HG03196 (cell line): ENCODE measurements at regions not wholly inside any gene's neighbourhood (a gene's known extent, or its start where the extent isn't known, plus 50 kb on each side); places are given as distances from the start of the nearest gene placed in this dataset.
"Not testable (repeated sequence)": the region's sequence is repeated elsewhere in the genome, so short reads cannot be mapped to it uniquely, and the experiment has no call there.

ENCODE experiments used
- ATAC-seq: cut with Tn5 transposase; IDR thresholded peaks from one replicate; pipeline ENCODE4 v1.9.1; 2021; ENCODE audit not compliant: unreplicated experiment

DNA sequence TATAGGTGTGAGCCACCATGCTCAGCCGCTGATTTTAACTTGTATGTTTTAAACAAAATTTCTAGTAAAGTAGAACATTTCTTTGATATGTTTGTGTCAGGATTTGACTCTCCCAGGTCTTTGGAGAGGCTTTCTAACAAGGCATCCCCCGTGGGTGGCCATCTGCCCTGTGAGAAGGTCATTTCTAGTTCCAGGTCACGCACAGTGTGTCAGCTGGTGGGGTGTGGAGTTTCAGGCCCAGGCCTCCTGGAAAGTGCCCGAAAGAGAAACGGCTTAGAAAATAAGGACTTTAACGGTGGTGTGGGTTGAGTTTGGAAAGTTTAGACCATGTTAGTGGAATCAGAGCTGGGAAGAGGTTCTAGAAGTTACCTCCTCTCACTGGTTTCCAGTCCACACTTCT lies 61.0 kb downstream of the SPDYE17 start:
- ATAC-seq: not testable (repeated sequence)

DNA sequence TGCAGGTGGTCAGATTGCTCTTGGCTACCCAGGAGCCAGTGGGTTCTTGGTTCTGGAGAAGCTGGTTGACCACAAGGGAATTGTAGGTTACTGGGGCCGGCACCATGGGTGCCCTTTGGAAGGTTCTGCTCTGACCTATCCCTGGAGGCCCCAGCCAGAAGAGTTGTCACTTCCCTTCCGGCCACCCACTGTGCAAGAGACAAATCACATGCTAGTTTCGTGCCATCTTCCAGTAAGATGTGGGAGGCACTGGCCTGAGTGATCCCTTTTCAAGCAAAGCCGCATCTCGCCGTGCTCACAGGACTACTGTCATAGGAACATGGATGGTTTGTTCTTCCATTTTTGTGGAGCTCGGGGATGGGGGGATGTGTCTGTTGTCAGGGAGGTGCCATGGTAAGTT lies 62.3 kb downstream of the SPDYE17 start:
- ATAC-seq: not testable (repeated sequence)

DNA sequence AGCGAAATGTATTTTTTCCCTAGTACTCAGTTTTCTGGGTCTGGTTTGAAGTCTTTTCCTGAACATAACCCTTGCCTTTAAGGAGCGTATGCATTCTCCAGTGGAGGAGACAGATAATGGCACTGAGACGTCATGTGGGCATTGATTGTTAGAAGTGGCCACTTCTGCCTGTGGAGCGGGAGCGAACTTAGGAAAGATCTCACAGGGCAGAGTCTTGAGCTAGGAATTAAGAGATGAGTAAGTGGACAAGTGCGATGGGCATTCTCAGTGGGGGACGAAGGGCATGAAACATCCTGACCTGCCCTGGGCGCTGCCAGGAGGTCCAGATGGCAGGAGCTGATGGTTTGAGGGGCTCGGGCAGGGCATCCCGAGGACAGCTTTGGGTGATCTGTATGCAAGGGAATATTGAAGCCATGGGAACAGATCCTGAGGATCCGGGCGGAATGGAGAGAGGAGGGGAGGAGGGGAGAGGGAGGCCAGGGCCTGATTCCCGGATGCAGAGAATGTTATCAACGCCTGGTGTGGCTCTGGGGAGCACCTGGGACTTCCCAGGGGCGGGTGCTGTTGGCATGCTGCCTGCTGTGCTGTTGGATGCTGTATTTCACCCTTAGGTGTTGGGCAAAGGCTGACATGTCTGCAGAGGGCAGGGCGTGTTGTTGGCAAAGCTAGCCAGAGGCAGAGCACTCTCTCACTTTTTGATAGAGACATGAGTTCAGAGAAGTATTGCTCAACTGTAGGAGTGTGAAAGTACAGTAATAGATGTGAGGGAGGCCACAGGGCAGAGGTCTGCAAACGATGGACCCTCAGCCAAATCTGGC lies 66.2 kb downstream of the SPDYE17 start:
- ATAC-seq: not testable (repeated sequence)

DNA sequence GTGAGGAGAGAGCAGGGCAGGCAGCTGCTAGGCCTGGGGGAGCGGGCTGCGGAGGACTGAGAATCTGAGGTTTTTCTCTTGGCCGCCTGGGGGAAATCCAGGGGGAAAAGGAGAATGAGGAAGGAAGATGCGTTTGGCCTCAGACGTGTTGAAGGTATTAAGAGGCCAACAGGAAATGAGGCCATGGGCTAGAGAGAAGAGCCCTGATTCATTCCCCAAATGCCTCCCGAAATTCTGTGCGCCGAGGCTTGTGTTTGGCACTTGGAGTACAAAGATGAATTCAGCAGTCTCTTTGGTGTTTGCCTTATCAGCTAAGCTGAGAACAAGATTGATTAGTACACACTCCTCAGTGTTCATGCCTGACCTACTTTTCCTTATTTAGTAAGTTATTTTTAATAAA lies 68.1 kb downstream of the SPDYE17 start:
- not testable (repeated sequence) for ATAC-seq

DNA sequence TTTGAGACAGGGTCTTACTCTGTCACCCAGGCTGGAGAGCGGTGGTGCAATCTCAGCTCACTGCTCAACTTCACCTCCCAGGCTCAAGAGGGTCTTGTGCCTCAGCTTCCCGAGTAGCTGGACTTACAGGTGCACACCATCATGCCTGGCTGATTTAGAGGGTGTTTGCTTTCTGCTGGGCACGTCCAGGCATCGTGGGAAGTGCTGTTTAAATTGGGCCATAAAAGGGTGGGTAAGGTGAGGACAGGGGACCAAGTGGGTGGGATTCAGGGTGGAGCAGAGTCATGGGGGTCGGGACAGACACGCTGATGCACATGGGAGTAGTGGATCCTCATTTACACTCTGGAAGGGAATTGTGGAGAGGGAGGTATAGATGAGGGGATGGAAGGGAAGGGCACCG lies 69.1 kb downstream of the SPDYE17 start:
- not testable (repeated sequence) for ATAC-seq

DNA sequence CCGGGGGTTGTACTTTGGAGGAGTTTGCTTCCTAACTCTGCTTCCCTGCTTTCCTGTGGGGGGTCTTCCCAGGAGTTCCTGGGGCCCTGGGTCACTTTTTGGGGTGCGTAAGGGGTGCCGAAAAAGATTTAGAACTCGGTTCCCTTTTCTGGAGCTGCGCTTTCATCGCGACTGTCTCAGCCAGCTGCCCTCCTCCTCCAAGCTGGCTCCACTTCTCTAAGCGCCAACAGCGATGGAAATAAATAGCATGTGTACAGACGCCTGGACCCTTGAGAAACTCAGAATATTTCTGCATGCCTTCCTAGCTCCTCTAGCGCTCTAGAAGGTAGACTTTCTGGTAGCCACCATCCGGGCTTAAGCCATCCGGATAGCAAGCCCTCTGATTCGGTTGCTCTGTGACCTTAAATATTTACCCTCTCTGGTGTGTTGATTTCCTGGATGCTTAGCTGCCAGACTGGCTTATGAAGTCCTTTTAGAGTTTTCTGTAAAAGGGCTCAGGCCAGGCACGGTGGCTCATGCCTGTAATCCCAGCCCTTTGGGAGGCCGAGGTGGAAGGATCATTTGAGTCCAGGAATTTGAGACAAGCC lies 71.7 kb downstream of the SPDYE17 start:
- ATAC-seq: not testable (repeated sequence)

DNA sequence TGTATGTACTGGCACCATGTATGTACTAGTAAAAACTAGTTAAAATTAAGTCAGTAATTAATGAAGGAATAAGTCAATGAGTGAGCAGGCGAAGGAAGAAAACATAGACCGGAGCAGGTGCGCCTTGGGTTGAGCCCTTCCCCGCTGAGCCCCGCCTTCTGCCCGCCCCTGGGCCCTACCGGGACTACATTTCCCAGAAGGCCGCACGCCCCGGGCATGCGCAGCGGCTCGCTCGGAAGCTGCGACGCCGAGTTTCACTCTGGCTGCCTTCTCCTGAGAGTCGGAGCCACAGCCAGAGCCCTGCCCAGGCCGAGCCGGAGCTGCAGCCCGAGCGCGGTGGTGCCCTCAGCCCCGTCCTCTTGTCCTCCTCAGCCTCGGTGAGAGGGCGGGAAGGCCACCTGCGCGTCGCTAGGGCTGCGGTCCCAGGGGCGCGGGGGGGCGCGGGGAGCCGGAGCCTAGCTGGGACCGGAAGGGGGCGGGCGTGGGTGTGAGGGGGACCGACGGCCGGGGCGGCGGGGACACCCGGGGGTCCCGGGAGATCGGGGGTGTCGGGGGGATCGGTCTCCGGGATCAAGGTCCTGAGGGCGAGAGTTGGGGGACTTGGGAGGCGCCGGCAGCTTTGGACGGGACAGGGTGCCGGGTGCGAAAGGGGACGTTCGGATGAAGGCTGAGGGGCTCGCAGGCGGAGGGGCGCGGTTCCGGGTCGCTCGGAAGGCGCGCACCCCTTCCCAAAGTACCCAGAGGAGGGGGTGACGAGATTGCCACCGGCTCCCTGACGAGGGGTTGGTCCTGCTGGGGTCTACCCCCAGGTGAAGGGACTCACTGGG lies 72.4 kb downstream of the SPDYE17 start:
- ATAC-seq: peak; percentile 94

DNA sequence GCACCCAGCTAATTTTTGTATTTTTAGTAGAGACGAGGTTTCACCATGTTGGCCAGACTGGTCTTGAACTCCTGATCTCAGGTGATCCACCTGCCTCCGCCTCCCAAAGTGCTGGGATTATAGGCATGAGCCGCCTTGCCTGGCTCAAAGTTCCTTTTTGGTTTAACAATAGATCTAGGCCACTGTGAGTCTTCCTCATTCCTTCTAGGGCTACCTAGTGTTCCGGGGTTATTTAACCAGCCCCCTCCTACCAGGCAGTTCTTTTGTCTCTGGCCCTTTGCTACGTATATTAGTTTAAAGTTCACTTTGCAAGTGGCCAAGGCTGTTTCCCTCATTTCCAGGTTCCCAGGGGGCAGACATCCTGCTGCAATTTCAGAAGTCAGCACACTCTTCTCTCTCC lies 75.6 kb downstream of the SPDYE17 start:
- not testable (repeated sequence) for ATAC-seq

DNA sequence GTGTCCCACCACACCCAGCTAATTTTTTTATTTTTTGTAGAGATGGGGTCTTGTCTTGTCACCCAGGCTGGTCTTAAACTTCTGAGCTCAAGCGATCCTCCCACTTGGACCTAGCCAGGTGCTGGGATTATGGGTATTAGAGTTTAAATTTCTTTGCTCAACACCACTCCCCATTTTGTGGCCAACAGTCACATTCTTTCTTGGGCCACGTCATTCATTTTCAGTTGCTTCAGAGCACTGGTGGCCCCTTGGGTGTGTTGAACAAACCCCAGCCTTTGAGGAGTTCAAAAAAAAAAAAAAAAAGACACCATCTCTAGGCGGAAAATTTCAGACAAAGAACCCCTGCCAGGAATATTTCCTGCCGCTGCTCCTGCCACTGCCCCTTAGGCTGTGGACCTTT lies 77.0 kb downstream of the SPDYE17 start:
- not testable (repeated sequence) for ATAC-seq

DNA sequence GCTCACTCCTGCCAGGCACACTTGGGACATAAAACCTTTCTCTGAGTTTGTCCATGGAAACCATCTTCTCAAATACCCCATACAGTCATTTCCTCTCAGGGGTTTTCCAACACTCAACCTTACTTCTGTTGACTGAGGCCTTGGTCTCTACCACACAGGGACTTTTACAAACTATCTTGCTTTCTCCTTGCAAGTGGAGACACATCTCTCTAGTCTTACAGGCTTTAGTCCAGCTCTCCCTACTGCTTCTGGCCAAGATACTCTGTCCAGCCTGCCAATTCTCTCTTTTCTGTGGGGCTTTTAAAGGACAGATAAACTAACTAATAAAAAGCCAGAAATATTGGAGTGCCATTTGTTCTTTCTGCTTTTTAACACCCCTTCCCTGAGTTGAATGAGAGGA lies 87.6 kb downstream of the SPDYE17 start:
- ATAC-seq: peak; percentile 67

DNA sequence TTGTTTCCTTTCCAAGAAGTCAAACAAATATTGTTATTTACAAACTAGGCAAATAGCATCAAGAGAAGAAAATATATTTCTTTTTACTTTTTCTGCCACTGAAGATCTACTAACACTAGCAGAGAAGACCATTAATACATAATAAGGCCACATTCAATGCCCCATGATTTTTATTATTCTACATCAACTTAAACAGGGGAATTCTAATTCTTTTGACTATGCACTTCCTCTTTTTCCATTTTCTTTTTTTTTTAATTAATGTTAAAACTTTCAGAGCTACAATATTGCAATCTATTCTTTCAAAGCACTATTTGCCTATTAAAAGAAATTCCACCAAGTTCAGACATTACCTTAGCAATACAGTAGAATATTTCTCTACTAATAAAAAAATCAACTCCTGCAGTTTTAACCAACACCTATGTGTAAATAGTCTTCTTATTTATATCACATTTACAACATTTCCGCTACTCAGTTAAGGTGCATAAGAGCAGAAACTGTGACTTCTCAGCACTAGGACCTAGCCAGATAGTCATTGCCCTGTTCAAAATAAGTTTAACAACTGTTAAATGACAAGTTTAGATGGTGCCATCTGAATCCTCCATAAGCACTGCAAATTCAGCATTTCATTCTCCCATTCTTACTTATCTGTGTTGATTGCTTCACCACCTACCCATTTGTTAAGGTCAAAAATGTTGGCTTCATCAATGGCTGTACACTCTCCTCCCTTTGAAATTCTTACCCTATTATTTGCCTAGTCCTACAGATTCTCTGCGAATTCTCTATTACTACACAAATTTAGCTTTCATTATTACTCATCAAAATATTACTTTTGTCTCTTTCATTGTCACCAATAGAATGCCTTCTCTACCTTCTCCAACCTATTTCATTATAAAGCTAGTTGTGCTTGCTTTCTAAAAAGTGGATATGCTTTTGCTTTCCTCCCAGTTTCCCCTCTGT lies 90.1 kb downstream of the SPDYE17 start:
- not testable (repeated sequence) for ATAC-seq

DNA sequence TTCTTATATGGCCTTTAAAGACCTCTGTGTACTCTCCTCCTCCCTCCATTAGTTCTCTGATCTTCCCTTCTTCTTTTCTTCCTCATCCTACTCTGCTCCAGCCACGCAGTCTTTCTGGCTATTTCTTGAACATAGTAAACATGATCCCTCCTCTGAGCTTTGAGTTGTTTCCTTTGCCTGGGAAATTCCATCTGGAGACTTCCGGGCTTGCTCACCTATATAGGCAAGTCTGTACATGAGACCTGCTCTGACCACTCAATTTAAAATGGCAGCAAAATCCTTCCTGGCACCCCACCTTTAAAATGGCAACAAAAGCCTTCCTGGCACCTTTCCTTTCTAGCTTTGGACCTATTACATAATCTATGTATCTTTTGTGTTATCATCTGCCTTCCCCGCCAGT lies 94.4 kb downstream of the SPDYE17 start:
- ATAC-seq: not testable (repeated sequence)

DNA sequence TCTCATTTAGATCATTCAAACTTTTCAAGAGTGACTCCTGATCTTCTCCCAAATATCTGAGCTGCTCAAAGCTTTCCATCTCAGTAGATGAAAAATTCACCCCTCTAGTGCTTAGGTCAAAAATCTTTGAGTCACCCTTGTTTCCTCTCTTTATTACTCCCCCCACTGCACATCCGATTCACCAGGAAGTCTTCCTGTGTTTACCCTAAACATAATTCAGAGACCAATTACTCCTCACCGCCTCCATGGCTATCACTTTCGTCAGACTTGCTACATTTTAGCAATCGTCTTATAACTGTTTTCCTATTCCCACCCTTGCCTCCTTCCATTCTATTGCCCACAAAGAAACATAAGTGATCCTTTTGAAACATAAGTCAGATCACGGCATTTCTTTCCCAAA lies 94.8 kb downstream of the SPDYE17 start:
- not testable (repeated sequence) for ATAC-seq

DNA sequence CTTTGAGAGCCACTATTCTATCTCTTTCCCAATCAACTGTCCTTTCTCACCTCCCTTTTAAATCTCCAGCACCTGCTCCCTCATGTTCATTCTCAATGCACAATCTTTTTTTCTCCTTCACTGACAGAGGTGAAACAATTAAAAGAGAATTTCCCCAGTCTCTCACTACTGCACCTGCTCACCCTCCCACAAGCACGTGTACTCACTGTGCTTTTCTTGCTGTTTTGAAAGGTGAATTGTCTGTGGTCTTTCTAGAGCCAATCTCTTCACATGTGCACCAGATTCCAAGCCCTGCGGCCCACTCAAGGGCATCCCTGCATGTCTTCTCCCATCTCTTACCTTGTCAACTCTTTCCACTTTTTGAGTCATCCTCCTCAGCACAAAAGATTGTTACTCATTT lies 95.8 kb downstream of the SPDYE17 start:
- ATAC-seq: not testable (repeated sequence)

DNA sequence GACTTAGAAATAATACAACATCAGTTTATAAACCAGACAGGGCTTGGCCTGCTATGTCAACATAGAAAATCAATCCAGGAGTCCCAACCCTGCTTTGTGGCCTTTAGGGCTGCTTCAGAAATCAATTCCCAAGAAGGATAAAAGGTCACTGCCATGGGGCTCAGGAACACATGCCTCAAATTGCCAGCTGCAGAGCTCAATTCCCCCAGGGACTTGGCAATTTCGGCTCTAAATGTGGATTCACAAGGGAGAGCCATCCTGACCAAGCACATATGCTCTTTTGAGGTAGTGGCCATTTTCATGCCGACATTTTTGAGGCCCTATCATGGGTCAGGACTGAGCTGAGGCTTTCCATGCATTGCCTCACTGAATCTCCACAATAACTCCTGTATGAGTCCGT lies 97.5 kb downstream of the SPDYE17 start:
- ATAC-seq: not testable (repeated sequence)

DNA sequence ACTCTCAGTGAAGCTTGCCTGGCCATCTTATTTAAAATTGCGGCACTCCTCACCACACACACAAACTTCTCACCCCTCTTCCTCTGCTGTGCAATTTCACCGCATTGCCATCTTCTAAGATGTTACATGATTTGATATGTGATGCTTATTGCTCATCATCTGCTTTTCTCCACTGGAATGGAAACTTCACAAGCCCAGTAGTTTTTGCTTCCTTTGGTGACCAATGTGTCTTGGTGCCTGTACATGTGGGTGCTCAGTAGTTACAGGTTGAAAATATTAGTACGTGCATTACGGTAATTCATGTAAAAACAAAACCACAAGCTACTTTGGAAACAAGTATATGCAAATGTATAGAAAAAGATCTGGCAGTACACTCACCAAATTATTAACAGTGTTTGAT lies 99.2 kb downstream of the SPDYE17 start:
- ATAC-seq: not testable (repeated sequence)

DNA sequence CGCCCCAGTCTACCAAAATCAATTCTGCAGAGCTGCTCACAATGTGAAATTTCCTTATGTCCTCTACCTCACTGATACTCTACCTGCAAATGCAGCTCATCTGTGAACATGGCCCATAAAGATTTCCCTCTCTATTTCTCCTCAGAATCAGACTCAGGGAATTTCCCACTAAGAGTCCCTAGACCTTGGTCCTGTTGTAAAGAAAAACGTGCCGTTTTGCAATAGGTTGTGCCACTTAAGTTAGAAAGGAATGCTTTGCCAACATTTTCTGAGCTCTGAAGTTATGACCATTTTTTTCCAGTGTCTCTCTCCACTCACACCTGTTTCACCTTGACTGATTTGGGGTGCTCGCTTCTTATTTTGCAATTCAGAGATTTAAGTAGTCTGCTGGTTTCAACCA lies 100.7 kb downstream of the SPDYE17 start:
- ATAC-seq: not testable (repeated sequence)

DNA sequence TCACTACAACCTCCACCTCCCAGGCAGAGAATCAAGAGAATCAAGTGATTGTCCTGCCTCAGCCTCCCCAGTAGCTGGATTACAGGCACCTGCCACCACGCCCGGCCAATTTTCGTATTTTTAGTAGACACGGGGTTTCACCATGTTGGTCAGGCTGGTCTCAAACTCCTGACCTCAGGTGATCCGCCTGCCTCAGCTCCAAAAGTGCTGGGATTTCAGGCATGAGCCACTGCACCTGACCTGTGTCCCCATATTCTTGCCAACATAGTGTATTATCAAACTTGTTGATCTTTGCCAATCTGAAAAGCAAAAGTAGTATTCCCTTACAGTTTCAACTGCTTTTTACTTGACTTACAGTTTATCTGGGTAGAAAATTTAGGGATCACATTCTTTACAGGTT lies 101.7 kb downstream of the SPDYE17 start:
- ATAC-seq: not testable (repeated sequence)

DNA sequence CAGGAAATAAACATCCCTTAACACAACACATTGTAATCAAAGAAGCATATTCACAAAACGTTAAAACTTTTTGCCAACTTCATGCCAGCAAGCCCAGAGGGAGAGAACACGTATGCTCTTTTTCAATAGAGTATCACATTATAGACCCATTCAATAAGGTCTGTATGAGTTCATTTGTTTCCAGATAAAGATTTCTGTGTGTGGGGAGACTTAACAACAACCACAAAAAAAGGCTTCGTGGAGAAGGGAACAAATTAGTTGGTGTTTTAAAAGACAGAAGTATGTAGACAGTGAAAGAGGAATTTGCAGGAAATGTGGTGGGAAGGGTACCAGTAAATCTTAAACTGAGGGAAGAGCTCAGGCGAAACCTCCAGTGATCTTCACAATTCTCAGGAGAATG lies 103.4 kb downstream of the SPDYE17 start:
- not testable (repeated sequence) for ATAC-seq

DNA sequence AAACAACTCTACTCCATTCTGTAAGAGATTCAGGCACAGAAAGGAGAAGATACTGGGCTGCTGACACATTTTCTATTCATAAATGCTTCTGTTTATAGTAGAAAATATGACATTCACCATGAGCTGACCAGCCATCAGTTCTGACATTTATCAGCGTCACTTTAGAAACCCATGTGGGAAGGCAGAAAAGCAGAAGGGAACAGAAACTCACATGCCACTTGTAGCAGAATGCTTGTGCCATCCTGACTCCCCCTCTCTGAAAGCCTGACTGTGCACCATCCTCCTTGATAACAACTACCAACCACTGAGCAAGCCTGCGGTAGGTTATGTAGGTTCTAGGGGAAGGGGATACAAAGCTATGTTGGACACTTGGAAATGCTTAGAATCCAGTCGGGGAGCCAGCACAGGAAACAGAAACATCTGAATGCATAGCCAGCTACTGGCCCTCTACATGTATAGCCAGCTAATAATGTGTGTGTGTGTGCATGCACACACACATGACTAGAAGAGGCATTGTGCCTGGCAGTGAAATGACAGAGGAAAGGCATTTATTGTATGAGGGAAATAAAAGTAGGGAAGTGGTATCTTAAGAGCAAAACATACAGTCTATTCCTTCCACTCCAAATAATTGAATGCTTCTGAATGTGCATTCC lies 104.3 kb downstream of the SPDYE17 start:
- ATAC-seq: not testable (repeated sequence)
